ENCODE measurements at regions not wholly inside any gene's neighbourhood (a gene's known extent, or its start where the extent isn't known, plus 50 kb on each side); places are given as distances from the start of the nearest gene placed in this dataset.

DNA sequence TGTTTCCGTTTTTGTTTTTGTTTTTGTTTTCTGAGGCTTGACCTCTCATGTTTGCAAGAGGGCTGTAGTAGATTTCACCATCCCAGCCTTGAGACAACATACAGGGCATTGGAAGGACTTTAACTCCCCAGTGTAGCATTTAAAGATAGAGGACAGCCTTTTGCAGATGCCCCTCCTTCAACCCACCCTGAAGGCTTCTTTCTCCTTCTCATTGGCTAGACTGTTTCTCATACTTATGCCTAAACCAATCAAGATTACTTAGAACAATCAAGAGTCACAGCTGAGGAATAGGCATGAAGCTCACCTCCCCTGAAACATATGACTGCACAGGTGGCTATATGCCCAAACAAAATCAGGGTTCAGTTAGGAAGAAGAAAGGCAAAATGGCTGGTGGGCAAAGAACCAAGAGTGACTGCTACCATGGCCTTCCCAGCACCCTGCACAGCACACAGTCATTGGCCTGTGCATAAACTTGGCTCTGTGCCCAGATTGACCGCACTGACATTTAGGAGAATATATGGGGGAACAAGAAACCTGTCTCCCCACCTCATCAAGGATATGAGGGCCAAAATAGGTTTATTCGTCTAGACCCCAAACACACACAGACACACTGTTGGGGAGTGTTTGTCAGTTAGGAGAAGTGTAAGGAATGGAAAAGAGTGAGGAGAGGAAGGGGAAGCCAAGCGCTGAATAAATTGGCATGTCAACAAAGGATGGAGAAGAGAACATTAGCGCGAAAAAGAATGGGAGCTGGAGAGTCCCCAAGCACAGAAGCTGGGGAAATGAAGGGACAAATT is 137.3 kb upstream of the RANBP3L start:
- peaks cover 25% of the 10 kb centered on the region for H3K4me1 ChIP-seq (ENCODE audit: control insufficient read depth, insufficient read depth, low read length)
- WGBS (ENCODE audit: insufficient coverage) = 49% methylated on average over 4 of the region's 6 CpGs
- no peaks in the 10 kb centered on the region for H3K9me3 ChIP-seq (ENCODE audit: control insufficient read depth, insufficient read depth, low read length)
- no peak overlapping the region for H3K4me3 ChIP-seq (ENCODE audit: low read depth, low read length)
- no peaks in the 10 kb centered on the region for H3K36me3 ChIP-seq (ENCODE audit: control insufficient read depth, insufficient read depth, low read length)
- peak overlapping the region; percentile 78 for H3K27ac ChIP-seq (ENCODE audit: low read depth, low read length)
- peak in 3 of 6 donors; percentile 66 to 92 (median 87) for DNase-seq (ENCODE audit: low read depth in 4 of 6, low spot score in 6 of 6)
- H3K27me3 ChIP-seq (ENCODE audit: control insufficient read depth, insufficient read depth, low read length) = no peaks in the 10 kb centered on the region

DNA sequence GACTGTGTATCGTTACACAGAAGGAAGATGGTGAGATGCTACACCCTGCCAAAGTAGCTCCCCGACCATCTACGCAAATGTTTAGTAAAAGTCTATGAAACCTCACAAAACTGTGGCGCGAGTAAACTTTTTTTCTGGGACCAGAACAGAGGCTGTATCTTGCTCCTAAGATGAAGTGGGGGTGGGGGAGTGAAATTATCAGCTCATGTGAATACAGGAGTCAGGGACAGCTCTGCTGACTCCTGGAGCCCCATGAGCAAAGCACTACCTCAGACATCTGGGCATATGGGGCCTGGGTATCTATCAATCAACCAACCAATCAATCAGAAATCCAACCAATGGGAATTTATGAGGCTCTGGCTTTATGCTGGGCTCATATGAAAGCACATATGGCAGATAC is 138.6 kb upstream of the RANBP3L start:
- no peak for DNase-seq (ENCODE audit: low read depth in 4 of 6, low spot score in 6 of 6)
- H3K9me3 ChIP-seq (ENCODE audit: control insufficient read depth, insufficient read depth, low read length) = no peaks in the 10 kb centered on the region
- H3K27me3 ChIP-seq (ENCODE audit: control insufficient read depth, insufficient read depth, low read length) = no peaks in the 10 kb centered on the region
- no peaks in the 10 kb centered on the region for H3K36me3 ChIP-seq (ENCODE audit: control insufficient read depth, insufficient read depth, low read length)
- H3K4me1 ChIP-seq (ENCODE audit: control insufficient read depth, insufficient read depth, low read length) = peaks cover 33% of the 10 kb centered on the region
- no peak overlapping the region for H3K4me3 ChIP-seq (ENCODE audit: low read depth, low read length)
- peak overlapping the region; percentile 78 for H3K27ac ChIP-seq (ENCODE audit: low read depth, low read length)
- 70% methylated on average over 3 of the region's 5 CpGs for WGBS (ENCODE audit: insufficient coverage)

DNA sequence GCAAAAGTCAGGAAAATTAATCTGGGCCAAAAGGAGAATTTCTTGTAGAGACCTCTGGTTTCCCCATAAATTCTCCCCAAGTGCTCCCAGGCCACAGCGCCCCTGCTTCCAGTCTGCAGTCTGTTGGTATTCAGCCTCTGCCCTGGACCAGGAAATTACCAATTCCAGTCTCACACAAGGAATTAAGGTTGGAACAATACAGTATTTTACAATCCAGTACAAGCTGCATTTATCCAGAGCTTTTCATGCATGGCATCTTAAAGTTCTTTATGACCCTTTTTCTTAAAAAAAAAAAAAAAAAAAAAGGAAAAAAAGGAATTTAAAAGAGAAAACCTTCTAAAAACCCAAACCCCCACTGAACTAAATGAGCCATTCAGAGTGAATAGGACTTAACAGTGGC is 139.6 kb upstream of the RANBP3L start:
- H3K27ac ChIP-seq (ENCODE audit: low read depth, low read length) = peak overlapping the region; percentile 78
- DNase-seq (ENCODE audit: low read depth in 4 of 6, low spot score in 6 of 6) = peak in 4 of 6 donors; percentile 36 to 83 (median 64)
- H3K4me1 ChIP-seq (ENCODE audit: control insufficient read depth, insufficient read depth, low read length) = peaks cover 35% of the 10 kb centered on the region
- H3K9me3 ChIP-seq (ENCODE audit: control insufficient read depth, insufficient read depth, low read length) = no peaks in the 10 kb centered on the region
- H3K27me3 ChIP-seq (ENCODE audit: control insufficient read depth, insufficient read depth, low read length) = no peaks in the 10 kb centered on the region
- no peaks in the 10 kb centered on the region for H3K36me3 ChIP-seq (ENCODE audit: control insufficient read depth, insufficient read depth, low read length)
- no peak overlapping the region for H3K4me3 ChIP-seq (ENCODE audit: low read depth, low read length)
- 17% methylated on average over 1 of the region's 1 CpG for WGBS (ENCODE audit: insufficient coverage)

DNA sequence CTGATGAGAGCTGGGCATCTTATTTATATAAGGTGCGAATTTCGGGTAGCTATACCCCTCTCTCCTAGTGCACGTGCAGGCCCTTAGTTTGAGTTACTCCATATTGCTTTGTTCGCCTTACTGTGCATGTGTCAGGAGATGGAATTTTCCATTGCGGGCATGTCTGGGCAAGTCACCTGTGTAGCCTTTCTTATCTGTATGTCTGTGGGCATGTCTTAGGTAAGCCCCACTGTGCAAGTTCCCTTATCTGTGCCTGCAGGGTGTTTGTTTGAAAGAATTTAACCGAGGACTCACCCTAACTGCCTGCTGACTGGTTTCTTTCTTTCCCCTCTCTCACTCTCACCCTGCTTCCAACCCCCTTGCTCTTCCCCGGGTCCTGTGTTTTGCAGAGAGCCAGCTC is 140.7 kb upstream of the RANBP3L start:
- no peaks in the 10 kb centered on the region for H3K27me3 ChIP-seq (ENCODE audit: control insufficient read depth, insufficient read depth, low read length)
- 75% methylated on average over 4 of the region's 7 CpGs for WGBS (ENCODE audit: insufficient coverage)
- no peaks in the 10 kb centered on the region for H3K36me3 ChIP-seq (ENCODE audit: control insufficient read depth, insufficient read depth, low read length)
- H3K9me3 ChIP-seq (ENCODE audit: control insufficient read depth, insufficient read depth, low read length) = no peaks in the 10 kb centered on the region
- no peak overlapping the region for H3K27ac ChIP-seq (ENCODE audit: low read depth, low read length)
- no peak for DNase-seq (ENCODE audit: low read depth in 4 of 6, low spot score in 6 of 6)
- peaks cover 35% of the 10 kb centered on the region for H3K4me1 ChIP-seq (ENCODE audit: control insufficient read depth, insufficient read depth, low read length)
- H3K4me3 ChIP-seq (ENCODE audit: low read depth, low read length) = no peak overlapping the region

DNA sequence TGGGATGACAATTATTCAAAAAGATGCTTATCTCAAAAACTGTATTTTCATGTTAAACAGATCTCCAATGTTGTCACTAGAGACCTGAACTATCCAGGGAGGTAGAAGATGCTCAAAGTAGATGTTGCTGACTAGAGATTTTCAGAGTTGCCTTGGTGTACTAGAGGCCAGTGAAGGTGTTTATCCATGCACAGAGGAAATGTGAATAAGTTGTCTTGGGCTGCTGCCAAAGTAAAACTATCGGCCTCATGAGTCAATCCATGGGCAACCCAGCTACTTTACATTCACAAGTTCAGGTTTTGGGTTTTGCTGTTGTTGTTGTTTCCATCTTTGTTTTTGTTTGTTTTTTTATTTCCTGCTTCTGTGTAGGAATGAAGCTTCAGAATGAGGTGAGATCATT is 141.1 kb upstream of the RANBP3L start:
- DNase-seq (ENCODE audit: low read depth in 4 of 6, low spot score in 6 of 6) = no peak
- WGBS (ENCODE audit: insufficient coverage) = no CpG with 5 or more reads among the region's 1 CpG
- H3K27ac ChIP-seq (ENCODE audit: low read depth, low read length) = no peak overlapping the region

DNA sequence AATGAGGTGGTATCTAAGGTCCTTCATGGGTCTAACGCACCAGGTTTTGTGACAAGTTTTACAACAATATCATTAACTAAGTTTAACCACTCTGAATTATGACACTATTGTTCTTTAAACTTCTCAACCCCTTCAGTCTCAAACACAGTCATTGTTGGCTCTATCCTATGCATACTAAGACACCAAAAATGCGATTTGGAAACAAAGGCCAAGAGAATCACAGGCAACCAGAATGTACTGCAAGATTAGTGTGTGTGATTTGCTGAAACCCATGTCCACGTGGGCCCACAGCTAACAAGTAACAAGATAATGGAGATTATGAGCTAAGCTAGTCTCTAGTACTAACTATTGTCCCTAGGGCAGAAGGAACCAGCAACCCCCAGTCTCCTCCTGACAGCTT is 142.2 kb upstream of the RANBP3L start:
- H3K27ac ChIP-seq (ENCODE audit: low read depth, low read length) = peak overlapping the region; percentile 26
- H3K4me1 ChIP-seq (ENCODE audit: control insufficient read depth, insufficient read depth, low read length) = peaks cover 35% of the 10 kb centered on the region
- H3K36me3 ChIP-seq (ENCODE audit: control insufficient read depth, insufficient read depth, low read length) = no peaks in the 10 kb centered on the region

More for the DNA sequence above, 141.1 kb upstream of the RANBP3L start:
- H3K4me1 ChIP-seq (ENCODE audit: control insufficient read depth, insufficient read depth, low read length) = peaks cover 35% of the 10 kb centered on the region
- no peak overlapping the region for H3K4me3 ChIP-seq (ENCODE audit: low read depth, low read length)
- H3K36me3 ChIP-seq (ENCODE audit: control insufficient read depth, insufficient read depth, low read length) = no peaks in the 10 kb centered on the region
- no peaks in the 10 kb centered on the region for H3K9me3 ChIP-seq (ENCODE audit: control insufficient read depth, insufficient read depth, low read length)
- H3K27me3 ChIP-seq (ENCODE audit: control insufficient read depth, insufficient read depth, low read length) = no peaks in the 10 kb centered on the region

DNA sequence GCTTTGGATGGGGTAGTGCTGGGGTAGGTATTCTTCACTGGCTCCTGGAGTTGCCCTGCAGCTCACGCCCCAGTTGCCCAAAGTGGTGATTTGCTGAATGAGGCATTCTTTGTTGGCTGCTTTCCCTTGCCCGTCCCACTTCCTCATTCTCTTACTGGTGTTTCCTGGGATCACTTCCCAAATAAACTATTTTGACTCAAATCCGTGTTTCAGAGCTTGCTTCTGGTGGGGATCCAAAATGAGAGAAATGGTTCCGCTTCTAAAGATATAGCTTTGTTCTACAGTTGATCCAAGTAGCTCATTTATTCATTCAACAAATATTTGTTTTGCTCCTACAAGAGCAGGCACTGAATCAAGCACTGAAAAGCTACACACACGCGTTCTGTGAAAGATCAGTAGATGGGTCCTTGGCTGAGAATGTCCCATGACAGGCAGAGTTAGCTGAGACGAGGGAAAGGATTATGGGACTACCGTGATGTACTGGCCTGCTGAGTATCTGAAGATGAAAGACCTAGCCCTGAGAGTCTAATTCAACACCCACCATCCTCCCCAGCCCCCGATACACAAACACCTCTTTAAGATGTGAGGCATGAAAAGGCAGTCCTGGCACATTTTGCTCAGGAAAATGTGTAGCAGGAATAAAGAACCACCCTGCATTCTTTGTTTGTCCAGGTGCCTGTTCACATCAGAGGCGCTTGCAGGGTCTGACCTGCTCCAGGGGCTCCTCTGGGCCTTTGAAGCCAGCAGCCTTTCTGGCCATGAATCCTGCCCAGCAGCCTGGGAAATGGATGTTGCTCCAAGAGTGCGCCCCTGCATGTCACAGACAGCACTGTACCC is 143.1 kb upstream of the RANBP3L start:
- no peaks in the 10 kb centered on the region for H3K9me3 ChIP-seq (ENCODE audit: control insufficient read depth, insufficient read depth, low read length)
- peak overlapping the region; percentile 26 for H3K27ac ChIP-seq (ENCODE audit: low read depth, low read length)
- peak in 2 of 6 donors; percentile 36 to 84 for DNase-seq (ENCODE audit: low read depth in 4 of 6, low spot score in 6 of 6)
- H3K4me1 ChIP-seq (ENCODE audit: control insufficient read depth, insufficient read depth, low read length) = peaks cover 31% of the 10 kb centered on the region
- 50% methylated on average over 6 of the region's 11 CpGs for WGBS (ENCODE audit: insufficient coverage)
- no peak overlapping the region for H3K4me3 ChIP-seq (ENCODE audit: low read depth, low read length)
- H3K36me3 ChIP-seq (ENCODE audit: control insufficient read depth, insufficient read depth, low read length) = no peaks in the 10 kb centered on the region
- H3K27me3 ChIP-seq (ENCODE audit: control insufficient read depth, insufficient read depth, low read length) = no peaks in the 10 kb centered on the region

More for the DNA sequence above, 142.2 kb upstream of the RANBP3L start:
- WGBS (ENCODE audit: insufficient coverage) = no CpG with 5 or more reads among the region's 3 CpGs
- no peaks in the 10 kb centered on the region for H3K27me3 ChIP-seq (ENCODE audit: control insufficient read depth, insufficient read depth, low read length)
- no peaks in the 10 kb centered on the region for H3K9me3 ChIP-seq (ENCODE audit: control insufficient read depth, insufficient read depth, low read length)
- no peak for DNase-seq (ENCODE audit: low read depth in 4 of 6, low spot score in 6 of 6)
- no peak overlapping the region for H3K4me3 ChIP-seq (ENCODE audit: low read depth, low read length)

DNA sequence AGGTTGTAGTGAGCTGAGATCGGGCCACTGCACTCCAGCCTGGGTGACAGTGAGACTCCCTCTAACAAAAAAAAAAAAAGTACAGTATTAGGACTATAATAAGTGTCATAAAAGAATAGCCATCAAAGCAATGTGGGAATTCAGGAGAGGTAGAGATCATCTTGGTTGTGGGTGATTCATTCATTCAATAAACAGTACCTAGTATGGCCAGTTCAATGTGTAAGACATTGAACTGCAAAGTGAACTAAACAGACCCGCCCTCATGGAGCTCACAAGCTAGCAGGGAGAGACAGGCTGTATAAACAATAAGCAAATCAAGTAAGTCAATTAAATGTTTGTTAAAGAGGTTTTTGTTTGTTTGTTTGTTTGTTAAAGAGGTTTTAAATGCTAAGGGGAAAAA is 146.1 kb upstream of the RANBP3L start:
- Histone ChIP-seq H3K4me1 (ENCODE audit: control insufficient read depth, insufficient read depth, low read length) (peaks cover 10% of the 10 kb centered on the region), H3K9me3 (ENCODE audit: control insufficient read depth, insufficient read depth, low read length) (no peaks in the 10 kb centered on the region), H3K36me3 (ENCODE audit: control insufficient read depth, insufficient read depth, low read length) (no peaks in the 10 kb centered on the region), H3K4me3 (ENCODE audit: low read depth, low read length) (no peak overlapping the region), H3K27me3 (ENCODE audit: control insufficient read depth, insufficient read depth, low read length) (no peaks in the 10 kb centered on the region), H3K27ac (ENCODE audit: low read depth, low read length) (no peak overlapping the region)
- no CpG with 5 or more reads among the region's 2 CpGs for WGBS (ENCODE audit: insufficient coverage)
- no peak for DNase-seq (ENCODE audit: low read depth in 4 of 6, low spot score in 6 of 6)

DNA sequence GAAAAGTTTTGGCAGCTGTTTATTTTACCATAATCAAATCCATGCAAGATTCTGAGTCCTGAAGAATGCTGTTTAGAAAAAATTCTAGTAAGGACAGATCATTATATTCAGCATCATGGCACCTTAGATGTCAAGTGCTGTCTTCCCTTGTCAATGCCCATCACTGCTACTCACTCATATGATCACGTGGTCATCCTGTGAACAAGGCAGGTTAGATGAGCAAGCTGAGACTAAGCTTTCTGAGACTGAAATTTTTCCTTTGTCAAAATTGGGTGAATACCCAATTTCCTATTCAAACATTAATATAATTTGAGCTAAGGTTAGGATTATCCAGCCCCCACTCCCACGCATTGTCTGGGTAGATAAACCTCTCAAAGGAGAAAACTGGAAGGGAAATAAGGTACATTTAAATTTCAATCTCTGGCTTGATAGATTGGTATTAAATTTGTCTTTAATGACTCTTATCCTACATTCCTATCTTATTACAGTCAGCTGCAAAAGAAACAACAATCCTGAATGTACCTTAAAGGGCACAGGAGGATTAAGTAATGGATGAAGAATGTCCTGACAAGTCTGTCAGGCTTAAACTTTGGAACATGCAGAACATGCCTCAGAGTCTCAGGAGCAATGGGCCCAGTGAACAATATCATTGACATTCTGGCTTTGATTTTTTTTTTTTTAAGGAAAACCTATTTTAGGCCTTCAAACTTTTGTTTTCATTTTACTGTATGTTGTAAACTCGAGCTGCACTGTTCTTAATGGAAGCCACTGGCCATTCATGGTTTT is 148.7 kb upstream of the RANBP3L start:
- peaks cover 1% of the 10 kb centered on the region for H3K4me1 ChIP-seq (ENCODE audit: control insufficient read depth, insufficient read depth, low read length)
- WGBS (ENCODE audit: insufficient coverage) = 86% methylated on average over 1 of the region's 3 CpGs
- no peak overlapping the region for H3K27ac ChIP-seq (ENCODE audit: low read depth, low read length)
- no peak for DNase-seq (ENCODE audit: low read depth in 4 of 6, low spot score in 6 of 6)
- H3K36me3 ChIP-seq (ENCODE audit: control insufficient read depth, insufficient read depth, low read length) = no peaks in the 10 kb centered on the region
- no peak overlapping the region for H3K4me3 ChIP-seq (ENCODE audit: low read depth, low read length)
- no peaks in the 10 kb centered on the region for H3K27me3 ChIP-seq (ENCODE audit: control insufficient read depth, insufficient read depth, low read length)
- no peaks in the 10 kb centered on the region for H3K9me3 ChIP-seq (ENCODE audit: control insufficient read depth, insufficient read depth, low read length)

Data from spinal cord (tissue), 9 donors.